Aorta (tissue), 5 donors: ENCODE measurements at regions not wholly inside any gene's neighbourhood (a gene's known extent, or its start where the extent isn't known, plus 50 kb on each side); places are given as distances from the start of the nearest gene placed in this dataset.

Experiments
- ATAC-seq: fragments of 200-7000 bp; cut with Tn5 transposase; one replicate; pipeline ENCODE4 v1.9.1; 2022; ENCODE audit warnings: moderate library complexity; ENCODE audit not compliant: low FRiP score
- DNase-seq, 2 donors: peaks; one replicate each; pipeline ENCODE4 v3.0.0-alpha.2; 2020
- H3K27ac ChIP-seq, 2 donors: one replicate each; pipeline ENCODE4 v1.5.1; 2013; ENCODE audit warnings: low read length in 2 of 2, mild to moderate bottlenecking in 2 of 2, moderate library complexity in 2 of 2, control low read depth in 1 of 2, inconsistent platforms in 1 of 2, low read depth in 1 of 2
- H3K27me3 ChIP-seq, 2 donors: one replicate each; pipeline ENCODE4 v1.6.1; 2013; ENCODE audit warnings: control low read depth in 1 of 2, low read length in 1 of 2, mild to moderate bottlenecking in 1 of 2, moderate library complexity in 1 of 2; ENCODE audit not compliant: insufficient read depth in 2 of 2, control insufficient read depth in 1 of 2
- H3K36me3 ChIP-seq, 2 donors: one replicate each; pipeline ENCODE4 v1.6.1; 2013; ENCODE audit warnings: control low read depth in 1 of 2, low read length in 1 of 2, mild to moderate bottlenecking in 1 of 2; ENCODE audit not compliant: insufficient read depth in 2 of 2, control insufficient read depth in 1 of 2
- H3K4me1 ChIP-seq, 2 donors: one replicate each; pipeline ENCODE4 v1.6.1; 2013; ENCODE audit warnings: low read length in 2 of 2, control low read depth in 1 of 2, mild to moderate bottlenecking in 1 of 2, moderate library complexity in 1 of 2; ENCODE audit not compliant: insufficient read depth in 2 of 2, control insufficient read depth in 1 of 2
- H3K4me3 ChIP-seq, 2 donors: one replicate each; pipeline ENCODE4 v1.5.1; 2013; ENCODE audit warnings: low read length in 2 of 2, control low read depth in 1 of 2, mild to moderate bottlenecking in 1 of 2
- H3K9me3 ChIP-seq: one replicate; pipeline ENCODE4 v1.6.1; 2013; ENCODE audit warnings: mild to moderate bottlenecking, low read length; ENCODE audit not compliant: control insufficient read depth
- WGBS, 2 donors: extraction: QIAGEN DNeasy Blood & Tissue Kit; methylation state at CpG; one replicate each; pipeline ENCODE4 v1.1.7; 2013; 5-methylcytosine and 5-hydroxymethylcytosine counted together
- intact Hi-C, 2 donors: fragments of 100-400 bp; cut with DNase I; formaldehyde crosslinking; loops; one replicate each; pipeline versions ENCODE4 v1.14.2 to v1.15.0; 2022
- donor health status: healthy with polysubstance abuse.
- donor health status: Bipolar disorder and iron deficiency.
- donor health status: DM: no; HTN: no; CAD: no.
- donor health status: DM: no; HTN: no; CAD: no.
- donor health status: DM: yes; HTN: yes; CAD: no.

GRCh38 chr1:234701737-234702341 is 91.9 kb upstream of the IRF2BP2 start:
- Histone ChIP-seq H3K4me1 (peaks cover 0 to 5% of the 10 kb centered on the region in 2 donors), H3K36me3 (no peaks in the 10 kb centered on the region), H3K27me3 (no peaks in the 10 kb centered on the region), H3K4me3 (no peak overlapping the region), H3K27ac (no peak overlapping the region), H3K9me3 (no peaks in the 10 kb centered on the region)
- WGBS, 2 donors: 83 to 84% methylated on average over 6 of the region's 6 CpGs
- intact Hi-C loops: no loop called here
- DNase-seq: peak in 1 of 2 donors; percentile 47
- peak; percentile 67 for ATAC-seq

GRCh38 chr1:234699795-234700665 is 90.1 kb upstream of the IRF2BP2 start:
- H3K9me3 ChIP-seq: no peaks in the 10 kb centered on the region
- intact Hi-C loops: no loop called here
- H3K27me3 ChIP-seq: no peaks in the 10 kb centered on the region
- WGBS, 2 donors: 36 to 40% methylated on average over 7 of the region's 7 CpGs
- no peak overlapping the region for H3K4me3 ChIP-seq
- H3K4me1 ChIP-seq: peaks cover 0 to 5% of the 10 kb centered on the region in 2 donors
- DNase-seq (peak in 1 of 2 donors; percentile 63), ATAC-seq (peak; percentile 66)
- no peaks in the 10 kb centered on the region for H3K36me3 ChIP-seq
- peak overlapping the region in 1 of 2 donors; percentile 69 for H3K27ac ChIP-seq

DNA sequence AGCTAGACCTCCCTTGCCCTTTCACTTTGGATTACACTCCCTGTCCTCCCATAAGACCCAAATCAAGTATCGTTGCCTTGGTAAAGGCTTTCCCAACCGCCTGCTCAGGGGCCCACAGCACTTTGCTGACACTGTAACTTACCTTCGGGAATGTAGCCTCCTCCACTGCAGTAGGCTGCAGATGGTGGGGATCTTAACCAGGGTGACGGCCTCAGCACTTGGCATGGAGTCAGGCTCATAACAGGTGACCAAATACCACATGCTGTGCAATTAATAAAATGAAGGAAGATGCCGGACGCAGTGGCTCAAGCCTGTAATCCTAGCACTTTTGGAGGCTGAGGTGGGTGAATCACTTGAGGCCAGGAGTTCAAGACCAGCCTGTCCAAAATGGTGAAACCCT is 88.7 kb upstream of the IRF2BP2 start:
- Histone ChIP-seq H3K4me1 (peaks cover 0 to 5% of the 10 kb centered on the region in 2 donors), H3K9me3 (no peaks in the 10 kb centered on the region), H3K27ac (no peak overlapping the region), H3K4me3 (no peak overlapping the region), H3K27me3 (no peaks in the 10 kb centered on the region), H3K36me3 (no peaks in the 10 kb centered on the region)
- no peak for DNase-seq
- WGBS, 2 donors: 95 to 98% methylated on average over 6 of the region's 6 CpGs
- intact Hi-C loops: no loop called here
- ATAC-seq: no peak

DNA sequence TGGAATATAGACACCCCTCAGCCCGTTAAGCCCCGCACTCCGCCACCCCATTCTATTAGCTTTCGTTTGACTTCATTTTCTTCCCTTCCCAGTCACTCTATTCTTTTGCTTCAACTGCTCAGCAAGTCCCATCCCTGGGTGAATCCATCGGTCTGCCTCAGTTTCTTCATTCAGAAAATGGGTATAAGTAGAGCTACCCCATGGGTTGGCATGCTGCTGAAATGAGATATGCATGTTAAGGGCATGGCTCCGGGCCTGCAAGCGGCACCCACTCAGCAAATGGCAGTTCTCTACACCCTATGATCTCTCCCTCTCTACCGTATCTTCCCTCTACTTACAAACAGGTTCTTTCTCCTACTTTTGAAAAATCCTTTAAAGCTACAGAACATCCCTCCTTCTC is 87.8 kb upstream of the IRF2BP2 start:
- H3K27ac ChIP-seq: no peak overlapping the region
- H3K36me3 ChIP-seq: no peaks in the 10 kb centered on the region
- H3K4me3 ChIP-seq: no peak overlapping the region
- ATAC-seq (no peak), DNase-seq (no peak)
- no peaks in the 10 kb centered on the region for H3K9me3 ChIP-seq
- 96 to 98% methylated on average over 8 of the region's 8 CpGs for WGBS, 2 donors
- no peaks in the 10 kb centered on the region for H3K27me3 ChIP-seq
- peaks cover 0 to 5% of the 10 kb centered on the region in 2 donors for H3K4me1 ChIP-seq
- intact Hi-C loops: no loop called here

- Histone ChIP-seq H3K27me3 (no peaks in the 10 kb centered on the region), H3K4me3 (no peak overlapping the region), H3K27ac (no peak overlapping the region), H3K4me1 (peaks cover 0 to 5% of the 10 kb centered on the region in 2 donors), H3K36me3 (no peaks in the 10 kb centered on the region), H3K9me3 (no peaks in the 10 kb centered on the region)
- WGBS, 2 donors: 37 to 38% methylated on average over 1 of the region's 1 CpG
- no peak for ATAC-seq
- DNase-seq: no peak
- intact Hi-C loops: no loop called here
These were observed 87.0 kb upstream of the IRF2BP2 start for GRCh38 chr1:234697015-234697414.

- peaks cover 0 to 5% of the 10 kb centered on the region in 2 donors for H3K4me1 ChIP-seq
- no peak for ATAC-seq
- 88 to 93% methylated on average over 11 of the region's 11 CpGs for WGBS, 2 donors
- H3K27ac ChIP-seq: no peak overlapping the region
- intact Hi-C loops: no loop called here
- no peaks in the 10 kb centered on the region for H3K27me3 ChIP-seq
- H3K9me3 ChIP-seq: no peaks in the 10 kb centered on the region
- H3K4me3 ChIP-seq: no peak overlapping the region
- DNase-seq: no peak
- H3K36me3 ChIP-seq: no peaks in the 10 kb centered on the region
These were observed 86.2 kb upstream of the IRF2BP2 start for GRCh38 chr1:234696148-234696576.

GRCh38 chr1:234694661-234695060 is 84.7 kb upstream of the IRF2BP2 start:
- WGBS, 2 donors: 49 to 73% methylated on average over 2 of the region's 2 CpGs
- no peak overlapping the region for H3K4me3 ChIP-seq
- intact Hi-C loops: no loop called here
- H3K4me1 ChIP-seq: no peaks in the 10 kb centered on the region
- no peak overlapping the region for H3K27ac ChIP-seq
- ATAC-seq (no peak), DNase-seq (no peak)
- H3K27me3 ChIP-seq: no peaks in the 10 kb centered on the region
- H3K9me3 ChIP-seq: no peaks in the 10 kb centered on the region
- H3K36me3 ChIP-seq: no peaks in the 10 kb centered on the region

GRCh38 chr1:234692966-234693580 is 83.1 kb upstream of the IRF2BP2 start:
- H3K27ac ChIP-seq: no peak overlapping the region
- no peaks in the 10 kb centered on the region for H3K4me1 ChIP-seq
- DNase-seq (no peak), ATAC-seq (no peak)
- H3K27me3 ChIP-seq: no peaks in the 10 kb centered on the region
- no peaks in the 10 kb centered on the region for H3K9me3 ChIP-seq
- WGBS, 2 donors: 91 to 95% methylated on average over 4 of the region's 4 CpGs
- no peak overlapping the region for H3K4me3 ChIP-seq
- intact Hi-C loops: no loop called here
- H3K36me3 ChIP-seq: no peaks in the 10 kb centered on the region
